ENCODE measurements at regions not wholly inside any gene's neighbourhood (a gene's known extent, or its start where the extent isn't known, plus 50 kb on each side); places are given as distances from the start of the nearest gene placed in this dataset.
"Not testable (repeated sequence)": the region's sequence is repeated elsewhere in the genome, so short reads cannot be mapped to it uniquely, and the experiment has no call there.

GRCh38 chr5:56422076-56422762 is 189.1 kb upstream of the ANKRD55 start:
- peak; percentile 84 for DNase-seq (ENCODE audit: low spot score)

- DNase-seq (ENCODE audit: low spot score) = no peak
Observed at GRCh38 chr5:56421246-56422075, 188.3 kb upstream of the ANKRD55 start.

- no peak for DNase-seq (ENCODE audit: low spot score)
Observed at GRCh38 chr5:56420323-56420722, 187.2 kb upstream of the ANKRD55 start.

GRCh38 chr5:56419667-56420066 is 186.5 kb upstream of the ANKRD55 start:
- no peak for DNase-seq (ENCODE audit: low spot score)

DNA sequence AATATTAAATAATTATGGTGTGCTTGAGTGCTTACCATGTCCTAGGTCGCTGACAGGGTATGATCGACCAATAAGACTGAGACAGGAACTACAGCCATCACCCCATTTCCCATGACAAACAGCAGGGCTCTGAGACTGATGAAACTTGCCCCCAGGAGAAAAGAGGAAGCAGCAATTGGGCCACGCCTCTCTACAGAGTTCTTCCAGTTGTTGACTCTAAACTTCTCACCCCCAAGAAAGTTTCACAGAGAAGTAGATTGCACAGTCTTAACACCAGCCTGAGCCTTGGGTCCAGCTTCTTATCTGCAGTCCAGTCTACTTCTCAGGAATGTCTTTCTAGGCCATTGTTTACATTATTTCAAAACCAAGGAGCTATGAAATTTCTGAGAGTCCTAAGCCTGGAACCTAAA is 182.2 kb upstream of the ANKRD55 start:
- peak; percentile 47 for DNase-seq (ENCODE audit: low spot score)

GRCh38 chr5:56414066-56414465 is 180.9 kb upstream of the ANKRD55 start:
- DNase-seq (ENCODE audit: low spot score) = no peak

DNA sequence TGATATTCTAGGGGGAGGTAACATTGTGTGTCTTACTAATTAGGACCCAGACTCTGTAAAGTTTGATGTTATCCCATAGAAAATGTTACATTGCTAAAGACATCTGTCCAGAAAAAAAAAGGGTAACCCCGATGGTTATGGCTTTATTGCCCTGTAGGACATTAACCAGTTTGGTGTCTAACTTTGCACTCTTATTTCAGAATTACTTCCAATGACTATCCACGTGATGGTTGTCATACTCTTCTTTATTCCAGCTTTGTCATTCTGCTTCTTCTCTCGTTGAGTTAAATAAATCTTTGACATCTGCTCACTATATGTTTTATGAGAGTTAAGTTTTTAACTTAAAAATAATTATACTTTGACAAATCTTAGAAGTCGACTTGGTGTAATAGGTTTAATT is 180.4 kb upstream of the ANKRD55 start:
- no peak for DNase-seq (ENCODE audit: low spot score)

DNA sequence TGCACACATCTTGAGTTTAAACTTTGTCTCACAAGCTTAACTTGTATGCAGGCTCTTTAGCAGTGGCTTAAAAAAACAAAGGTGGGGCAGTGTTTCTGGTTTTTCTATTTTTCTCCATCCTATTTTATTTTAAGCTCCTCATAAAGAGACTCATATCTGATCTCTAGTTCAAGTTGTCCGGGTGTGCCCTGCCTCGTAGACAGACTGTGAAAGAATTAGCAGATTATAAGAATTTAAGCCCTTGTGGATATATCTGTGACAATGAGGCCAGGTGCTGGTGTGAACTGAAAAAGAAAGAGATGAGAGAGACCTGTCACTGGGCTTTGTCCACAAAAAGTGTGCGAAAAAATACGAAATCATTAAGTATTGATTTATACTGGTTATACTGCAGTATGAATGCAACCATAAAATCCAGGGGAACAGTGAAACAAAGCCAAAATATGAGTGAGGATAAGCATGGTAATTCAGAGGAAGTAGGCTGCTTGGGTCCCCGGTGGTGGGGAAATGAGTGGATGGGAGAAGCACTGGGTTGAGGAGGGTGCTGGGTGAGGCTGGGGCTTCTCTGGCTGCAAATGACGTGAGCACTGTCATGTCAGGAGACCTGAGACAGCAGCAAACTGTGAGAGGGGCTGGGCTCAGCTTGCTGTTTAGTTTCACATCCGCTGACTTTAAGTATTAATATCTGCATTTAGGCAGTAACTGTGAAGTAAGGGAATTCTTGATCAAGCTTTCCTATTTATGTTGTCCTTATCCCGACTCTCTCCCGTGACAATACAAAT is 179.7 kb upstream of the ANKRD55 start:
- DNase-seq (ENCODE audit: low spot score) = peak; percentile 49

GRCh38 chr5:56410696-56411095 is 177.6 kb upstream of the ANKRD55 start:
- DNase-seq (ENCODE audit: low spot score) = no peak

DNA sequence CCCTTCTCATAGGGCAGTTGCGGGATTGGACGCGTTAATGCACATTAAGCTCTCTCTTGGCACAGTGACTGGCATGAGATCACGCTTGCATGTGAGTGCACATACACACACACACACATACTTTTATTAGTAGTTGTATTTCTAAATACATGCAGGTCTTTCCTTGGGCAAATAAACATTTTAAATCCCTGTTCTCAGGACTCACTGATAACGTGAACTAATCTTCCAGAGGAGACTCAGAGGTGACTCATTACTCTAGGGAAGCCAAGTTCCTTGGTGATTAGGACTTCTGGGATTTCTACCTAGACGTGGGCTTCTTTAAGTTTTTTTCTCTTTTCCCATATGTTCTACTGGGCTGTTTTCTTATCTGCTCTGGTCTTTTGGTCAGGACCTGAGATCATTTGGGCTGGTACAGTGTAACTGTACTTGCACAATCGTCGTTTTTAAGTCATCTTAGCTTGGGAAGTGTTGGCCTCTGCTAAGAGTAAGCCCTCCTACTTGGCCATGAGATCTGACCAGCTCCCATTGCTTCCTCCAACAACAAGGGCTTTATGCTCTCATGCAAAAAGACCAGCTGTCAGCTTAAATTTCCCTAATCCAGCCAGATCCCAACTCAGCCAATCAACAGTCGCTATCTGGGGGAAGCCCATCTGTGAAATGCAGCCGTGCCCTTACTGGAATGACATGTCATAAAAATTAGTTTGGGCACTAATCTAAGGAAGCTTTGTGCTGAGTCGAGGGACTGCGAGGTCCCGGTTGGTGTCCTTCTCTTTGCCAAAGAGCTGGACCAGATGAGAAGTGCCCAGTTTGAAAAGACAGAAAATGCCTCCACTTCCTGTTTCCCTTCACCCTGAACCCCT is 176.4 kb upstream of the ANKRD55 start:
- no peak for DNase-seq (ENCODE audit: low spot score)

DNA sequence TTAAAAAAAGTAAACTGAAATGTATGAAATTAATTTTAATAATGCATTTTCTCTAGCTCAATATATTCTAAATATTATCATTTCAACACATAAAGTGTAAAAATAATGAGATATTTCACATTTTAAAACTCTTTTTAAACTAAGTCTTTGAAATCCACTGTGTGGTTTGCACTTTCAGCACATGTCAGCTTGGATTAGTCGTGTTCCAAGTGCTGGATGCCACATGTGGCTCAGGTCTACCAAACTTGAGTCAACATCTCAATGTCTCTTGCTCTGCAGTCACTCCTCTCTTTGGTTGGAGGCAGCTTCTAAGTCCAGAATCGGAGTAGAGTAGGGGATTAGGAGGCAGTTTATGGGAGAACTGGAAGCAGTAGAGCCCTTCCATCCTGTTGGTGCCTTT is 173.7 kb upstream of the ANKRD55 start:
- no peak for DNase-seq (ENCODE audit: low spot score)

DNA sequence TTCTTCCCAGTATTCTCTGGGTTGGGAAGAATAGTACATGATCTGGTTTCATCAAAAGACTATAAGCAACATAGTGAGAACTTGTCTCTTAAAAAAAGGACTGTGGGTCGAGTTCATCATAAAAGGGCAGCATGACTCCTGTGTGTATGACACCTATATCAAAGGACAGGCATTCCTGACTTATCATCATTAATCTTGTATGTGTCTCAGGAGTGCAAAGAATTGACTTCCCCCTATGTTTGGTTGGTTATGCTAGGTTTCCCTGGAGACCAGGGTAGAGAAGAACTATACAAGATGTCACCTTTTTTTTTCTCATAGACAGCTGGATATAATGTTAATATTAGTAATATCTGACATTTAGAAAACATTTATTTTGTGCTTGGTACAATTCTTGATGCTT is 173.1 kb upstream of the ANKRD55 start:
- no peak for DNase-seq (ENCODE audit: low spot score)

- no peak for DNase-seq (ENCODE audit: low spot score)
Observed at GRCh38 chr5:56405116-56405908, 172.2 kb upstream of the ANKRD55 start.

GRCh38 chr5:56402266-56403220 is 169.4 kb upstream of the ANKRD55 start:
- DNase-seq (ENCODE audit: low spot score) = no peak

GRCh38 chr5:56397796-56398195 is 164.7 kb upstream of the ANKRD55 start:
- not testable (repeated sequence) for DNase-seq (ENCODE audit: low spot score)

DNA sequence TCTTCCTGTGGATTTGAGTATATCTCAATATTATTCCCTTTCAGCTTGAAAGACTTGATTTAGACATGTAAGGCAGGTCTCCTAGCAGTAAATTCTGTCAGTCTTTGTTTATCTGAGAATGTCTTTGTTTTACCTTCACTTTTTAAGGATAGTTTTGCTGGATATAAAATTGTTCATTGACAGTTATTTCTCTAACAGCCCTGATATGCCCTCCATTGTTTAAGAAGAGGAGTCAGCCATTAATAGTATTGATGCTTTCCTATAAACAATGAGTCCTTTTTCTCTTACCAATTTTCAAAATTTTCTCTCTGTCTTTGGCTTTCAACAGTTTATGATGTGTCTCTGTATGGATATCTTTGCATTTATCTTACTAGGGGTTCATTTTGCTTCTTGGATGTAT is 163.5 kb upstream of the ANKRD55 start:
- no peak for DNase-seq (ENCODE audit: low spot score)

DNA sequence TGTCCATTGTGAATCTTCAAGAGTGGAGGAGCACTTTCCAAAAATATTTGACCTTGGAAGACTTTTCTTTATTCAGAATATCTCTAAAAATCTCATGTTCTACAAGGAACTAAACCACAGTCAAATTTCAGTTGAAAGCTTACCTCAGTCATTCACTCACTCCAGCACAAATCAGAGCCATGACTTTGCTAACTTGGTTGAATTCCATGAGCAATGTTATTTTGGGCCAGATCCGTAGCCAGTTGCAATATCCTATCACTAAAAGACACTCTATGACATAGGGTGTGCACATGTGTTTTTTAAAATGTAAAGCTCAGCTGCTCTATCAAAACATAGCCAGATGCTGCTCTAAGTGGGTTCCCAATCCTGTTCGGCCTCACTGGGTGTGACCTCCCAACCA is 156.1 kb upstream of the ANKRD55 start:
- DNase-seq (ENCODE audit: low spot score) = no peak

DNA sequence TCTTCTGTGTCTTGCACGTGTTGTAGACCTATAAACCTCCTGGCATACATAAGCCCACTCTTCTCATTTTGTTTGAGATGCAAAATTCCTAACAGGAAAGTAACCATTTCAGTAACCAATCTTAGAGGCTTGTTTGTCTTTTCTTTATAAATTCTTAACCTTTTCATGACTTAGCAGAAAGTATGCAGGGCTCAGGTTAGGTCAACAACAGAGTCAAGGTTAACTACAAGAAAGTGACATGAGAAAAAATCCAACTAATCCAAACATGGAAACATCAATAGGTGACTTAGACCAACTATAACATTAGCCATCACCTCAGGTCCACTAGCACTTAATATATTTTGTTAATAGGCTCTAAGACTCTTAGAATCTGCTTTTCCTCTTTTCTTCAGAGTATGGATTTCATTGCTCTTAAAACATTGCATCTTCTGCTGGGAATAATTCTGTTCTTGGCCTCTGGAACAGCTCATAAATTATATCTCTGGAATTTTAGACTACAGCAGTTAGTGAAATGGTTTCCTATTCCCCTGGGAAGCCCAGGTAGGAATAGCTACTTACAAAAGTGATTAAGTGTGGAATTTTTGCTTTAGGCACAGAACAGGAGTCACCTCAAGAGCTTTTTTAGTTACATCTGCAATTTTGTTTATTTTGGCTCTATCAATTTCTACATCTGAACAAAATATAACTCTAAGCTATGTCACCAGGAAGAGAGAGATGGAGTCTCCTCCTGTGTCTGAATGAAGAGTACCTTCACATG is 155.3 kb upstream of the ANKRD55 start:
- DNase-seq (ENCODE audit: low spot score) = no peak

- DNase-seq (ENCODE audit: low spot score) = no peak
Observed at GRCh38 chr5:56386046-56386445, 152.9 kb upstream of the ANKRD55 start.
